ENCODE measurements at regions not wholly inside any gene's neighbourhood (a gene's known extent, or its start where the extent isn't known, plus 50 kb on each side); places are given as distances from the start of the nearest gene placed in this dataset.
"Not testable (repeated sequence)": the region's sequence is repeated elsewhere in the genome, so short reads cannot be mapped to it uniquely, and the experiment has no call there.

DNA sequence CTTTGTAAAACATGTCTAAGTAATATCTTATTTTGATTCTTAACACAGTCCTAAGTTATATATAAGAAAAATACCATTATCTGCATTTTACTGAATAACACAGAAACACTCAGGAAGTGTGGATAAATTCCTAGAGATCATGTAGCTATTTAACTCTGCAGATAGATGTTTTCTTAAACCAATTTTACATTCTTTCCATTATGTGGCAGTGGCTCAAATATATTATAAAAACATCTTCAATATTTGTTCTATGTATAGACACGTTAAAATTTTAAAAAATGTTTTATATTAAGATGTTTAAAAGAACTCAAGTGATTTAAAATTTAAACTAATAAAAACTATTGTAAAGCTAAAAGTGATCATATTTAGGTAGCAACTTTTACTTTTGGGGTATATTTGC, 683.8 kb downstream of the DIPK2A start:
- no peak for DNase-seq

DNA sequence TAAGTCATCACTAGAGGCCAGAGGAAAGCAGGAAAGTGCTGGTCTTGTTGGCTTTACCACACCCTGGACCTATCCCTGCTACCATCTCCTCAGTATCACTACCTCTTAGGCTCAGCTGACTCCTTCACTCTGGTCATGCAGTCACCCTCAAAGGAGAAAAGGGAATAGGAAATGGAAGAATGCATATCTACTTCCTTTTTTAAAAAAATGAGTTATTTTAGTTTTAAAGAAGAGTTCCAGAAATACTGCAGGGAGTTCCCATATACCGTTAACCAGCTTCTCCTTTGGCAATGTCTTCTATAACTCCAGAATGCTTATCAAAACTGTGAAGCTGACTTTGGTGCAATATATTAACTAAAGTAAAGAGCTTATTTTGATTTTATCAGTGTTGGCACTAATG, 688.6 kb downstream of the DIPK2A start:
- DNase-seq, result no peak

DNA sequence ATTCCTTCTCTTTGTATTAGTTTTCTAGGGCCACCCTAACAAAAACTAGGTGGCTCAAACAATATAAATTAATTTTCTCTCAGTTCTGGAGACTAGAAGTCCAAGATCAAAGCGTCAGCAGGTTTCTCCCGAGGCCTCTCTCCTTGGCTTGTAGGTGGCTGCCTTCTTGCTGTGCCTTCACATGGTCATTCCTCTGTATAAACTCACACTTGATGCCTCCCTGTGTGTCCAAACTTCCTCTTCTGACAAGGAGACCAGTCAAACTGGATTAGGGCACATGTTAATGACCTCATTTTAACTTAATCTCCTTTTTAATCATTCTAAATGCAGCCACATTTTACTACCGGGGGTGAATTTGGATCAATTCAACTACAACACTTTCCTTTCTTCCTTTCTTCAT, 691.1 kb downstream of the DIPK2A start:
- no peak for DNase-seq

DNA sequence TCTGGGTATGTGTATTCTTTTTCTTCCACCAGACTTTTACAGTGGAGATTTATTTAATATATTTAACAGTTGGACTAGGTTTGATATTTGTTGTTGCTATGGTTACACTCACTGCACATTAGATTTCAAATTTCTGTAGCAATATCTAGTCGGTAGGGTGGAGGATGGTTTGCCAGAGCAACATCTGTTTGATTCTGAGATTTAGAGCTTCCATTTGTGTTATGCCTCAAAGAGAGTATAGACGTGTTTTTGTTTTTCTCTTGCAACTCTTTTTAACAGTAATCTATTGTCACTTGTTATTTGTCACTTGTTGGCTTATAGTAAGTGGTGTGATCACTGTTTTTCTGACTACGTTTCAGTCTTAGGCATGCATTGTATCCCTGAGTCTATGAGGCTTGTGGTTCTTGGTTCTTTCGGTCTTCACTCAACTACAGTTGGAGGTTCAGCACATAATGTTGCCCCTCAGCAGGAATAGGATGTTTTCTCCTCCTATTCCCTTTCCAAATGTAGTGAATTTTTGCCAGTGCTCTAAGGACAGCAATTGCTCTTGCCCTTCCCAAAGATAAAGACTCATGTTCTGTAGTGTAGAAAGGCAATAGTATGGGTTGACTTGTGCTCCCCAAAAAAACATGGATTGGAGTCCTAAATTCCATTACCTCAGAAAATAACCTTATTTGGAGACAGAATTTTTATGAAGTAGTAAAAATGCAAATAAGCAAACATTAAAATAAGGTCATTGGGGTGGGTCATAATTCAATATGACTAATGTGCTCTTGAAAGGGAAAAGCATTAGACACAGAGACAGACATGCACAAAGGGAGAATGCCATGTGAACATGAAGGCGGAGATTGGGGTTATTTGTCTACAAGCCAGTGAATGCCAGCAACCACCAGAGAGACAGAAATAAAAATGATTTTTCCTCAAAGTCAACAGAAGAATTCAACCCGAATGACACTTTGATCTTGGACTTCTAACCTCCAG, 692.1 kb downstream of the DIPK2A start:
- DNase-seq, result no peak

DNA sequence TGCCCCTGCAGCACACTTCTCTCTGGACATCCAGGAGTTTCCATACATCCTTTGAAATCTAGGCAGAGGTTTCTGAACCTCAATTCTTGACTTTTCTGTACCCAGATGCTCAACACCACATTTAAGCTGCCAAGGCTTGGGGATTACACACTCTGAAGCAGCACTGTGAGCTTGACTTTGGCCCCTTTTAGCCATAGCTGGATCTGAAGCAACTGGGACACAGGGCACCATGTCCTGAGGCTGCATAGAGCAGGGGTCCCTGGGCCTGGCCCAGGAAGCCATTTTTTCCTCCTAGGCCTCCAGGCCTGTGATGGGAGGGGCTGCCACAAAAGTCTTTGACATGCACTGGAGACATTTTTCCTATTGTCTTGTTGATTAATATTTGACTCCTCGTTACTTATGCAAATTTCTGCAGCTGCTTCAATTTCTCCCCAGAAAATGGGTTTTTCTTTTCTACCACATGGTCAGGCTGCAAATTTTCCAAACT, 694.0 kb downstream of the DIPK2A start:
- no peak for DNase-seq

DNA sequence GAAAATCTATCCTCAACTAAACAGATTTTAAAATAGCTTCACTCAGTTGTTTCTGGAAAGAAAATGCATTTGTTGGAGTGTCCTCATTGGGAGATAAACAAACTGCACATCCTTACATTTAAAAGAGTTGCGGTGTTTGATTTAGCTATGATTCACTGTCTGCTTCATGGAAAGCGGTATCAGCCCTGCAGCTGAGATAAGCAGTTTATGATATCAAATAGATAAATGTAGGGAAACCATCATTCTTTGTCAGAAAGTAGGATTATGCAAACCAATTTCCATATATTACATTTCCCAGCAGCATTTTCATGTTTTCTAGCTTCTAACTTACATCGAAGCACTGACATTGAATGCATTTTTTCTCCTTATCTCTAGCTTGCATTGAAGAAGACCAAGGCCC, 698.9 kb downstream of the DIPK2A start:
- DNase-seq, result no peak

DNA sequence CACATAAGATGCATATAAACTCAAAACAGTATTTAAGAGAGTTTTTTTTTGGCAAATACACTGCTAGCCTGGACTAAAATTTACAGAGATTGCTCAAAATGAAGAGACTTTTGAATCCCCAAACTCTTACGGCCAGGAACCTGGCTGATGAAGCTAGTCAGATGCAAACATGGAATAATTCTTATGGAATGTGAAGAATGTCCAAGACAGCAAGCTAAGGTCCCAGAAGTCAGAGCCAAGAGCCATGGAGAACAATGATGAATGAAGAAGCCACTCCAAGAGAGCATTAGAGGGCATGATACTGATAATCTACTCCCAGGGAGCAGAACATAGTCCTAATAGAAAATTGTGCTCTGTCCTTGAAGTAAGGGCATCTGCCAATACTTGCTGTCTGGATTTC, 705.5 kb downstream of the DIPK2A start:
- DNase-seq, result no peak

DNA sequence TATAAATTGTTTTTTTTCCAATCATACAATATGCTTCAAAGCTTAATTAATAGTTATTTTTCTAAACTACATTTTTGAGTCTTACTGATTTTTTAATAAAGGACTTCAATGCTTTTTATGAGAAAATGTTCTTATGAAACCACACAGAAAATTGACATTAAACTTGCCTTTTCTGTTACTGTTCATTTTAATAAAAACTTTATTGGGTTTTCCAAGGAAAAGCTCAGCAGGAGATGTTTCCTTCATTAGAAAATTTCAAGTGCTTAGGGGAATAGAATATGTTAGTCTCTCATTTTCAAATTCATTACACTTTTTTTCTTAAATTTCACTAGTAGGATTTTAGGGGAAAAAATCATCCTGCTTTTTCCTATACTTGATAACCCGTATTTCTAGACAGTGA, 711.4 kb downstream of the DIPK2A start:
- no peak for DNase-seq

DNA sequence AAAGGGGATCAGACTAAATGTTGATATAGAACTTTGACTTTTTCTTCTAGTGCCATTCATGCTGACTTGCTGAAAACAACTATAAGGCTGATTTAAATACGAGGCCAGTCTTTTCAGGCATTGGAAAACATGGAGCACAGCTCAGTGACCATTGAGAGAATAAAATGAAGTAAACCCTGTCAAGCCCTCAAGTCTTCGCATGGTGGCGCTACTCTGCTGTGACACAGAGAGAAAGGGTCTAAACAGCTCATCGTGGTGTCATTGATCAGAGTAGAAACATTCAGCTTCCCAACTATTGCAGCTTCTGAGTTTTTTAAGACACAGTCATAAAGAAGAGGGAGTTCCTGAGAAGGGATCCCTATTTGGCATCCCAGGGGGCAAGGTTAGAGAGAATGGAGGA, 716.2 kb downstream of the DIPK2A start:
- DNase-seq, result no peak

DNA sequence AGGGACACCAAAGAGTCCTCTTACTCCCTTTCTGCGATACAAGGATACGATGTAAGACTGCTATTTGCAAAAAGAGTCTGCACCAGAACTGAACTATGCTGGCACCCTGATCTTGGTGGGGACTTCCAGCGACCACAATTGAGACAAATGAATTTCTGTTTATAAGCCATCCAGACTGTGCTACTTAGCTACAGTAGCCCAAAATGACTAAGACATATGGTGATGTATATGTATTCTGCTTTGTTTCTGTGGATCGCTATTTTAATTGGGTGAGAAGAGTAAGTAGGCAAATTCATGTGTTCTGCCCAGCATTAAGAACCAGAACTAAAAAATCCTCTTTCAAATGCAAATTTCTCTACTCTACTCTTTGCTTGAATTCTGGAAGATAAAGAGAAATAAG, 720.9 kb downstream of the DIPK2A start:
- no peak for DNase-seq

DNA sequence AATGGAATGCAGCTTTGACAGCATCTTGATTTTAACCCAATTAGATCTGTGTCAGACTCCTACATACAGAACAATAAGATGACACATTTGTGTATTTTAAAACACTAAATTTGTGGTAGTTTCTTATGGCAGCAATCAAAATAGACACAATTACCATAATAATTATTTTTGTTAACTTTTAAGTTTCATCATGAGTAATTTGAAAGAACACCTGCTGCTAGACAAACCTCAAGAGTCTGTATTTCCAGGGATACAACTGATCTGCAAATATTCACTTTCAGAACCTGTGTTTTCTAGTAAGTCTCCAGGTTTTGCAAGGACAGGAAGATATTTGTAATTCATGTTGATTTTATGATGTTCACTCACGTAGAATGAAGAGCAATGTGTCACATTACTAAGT, 736.8 kb downstream of the DIPK2A start:
- DNase-seq, result no peak

DNA sequence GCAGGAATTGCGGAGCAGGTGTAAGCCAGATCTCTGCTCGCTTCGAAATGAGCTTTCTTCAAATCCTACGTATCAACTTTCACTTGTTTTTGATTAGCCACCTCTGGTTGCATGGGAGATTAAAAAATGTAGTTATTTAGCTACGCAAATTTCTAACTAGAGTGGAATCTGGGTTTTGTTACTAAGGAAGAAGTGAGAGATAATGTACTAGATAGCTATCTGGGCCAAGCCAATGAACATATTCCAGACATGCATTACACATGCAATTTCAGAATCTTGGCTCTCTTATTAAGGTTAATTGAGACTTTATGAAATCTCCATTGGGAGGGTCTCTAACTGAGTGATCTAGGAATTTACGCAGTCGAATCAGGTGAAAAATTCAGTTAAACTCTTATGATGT, 765.7 kb downstream of the DIPK2A start:
- DNase-seq, result no peak

DNA sequence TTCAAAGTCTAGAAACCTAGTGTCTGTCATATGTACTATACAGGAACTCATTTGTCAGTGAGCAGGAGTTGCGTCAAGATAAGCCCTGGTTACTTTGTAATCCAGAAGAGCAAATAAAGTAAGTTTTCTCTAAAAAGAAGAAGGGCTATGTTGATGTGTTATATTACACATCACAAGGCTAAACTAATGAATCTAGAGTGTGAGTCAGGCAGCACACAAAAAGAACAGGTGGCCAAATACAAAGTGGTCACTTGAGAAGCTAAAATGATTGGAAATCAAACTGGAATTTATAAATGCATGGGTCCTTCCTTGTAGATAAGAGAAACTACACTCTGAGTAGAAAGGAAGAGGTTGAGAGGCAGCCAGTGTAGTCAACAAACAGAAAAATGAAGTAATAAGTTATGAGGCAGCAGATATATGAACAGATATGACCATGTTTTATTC, 771.6 kb downstream of the DIPK2A start:
- DNase-seq, result no peak

DNA sequence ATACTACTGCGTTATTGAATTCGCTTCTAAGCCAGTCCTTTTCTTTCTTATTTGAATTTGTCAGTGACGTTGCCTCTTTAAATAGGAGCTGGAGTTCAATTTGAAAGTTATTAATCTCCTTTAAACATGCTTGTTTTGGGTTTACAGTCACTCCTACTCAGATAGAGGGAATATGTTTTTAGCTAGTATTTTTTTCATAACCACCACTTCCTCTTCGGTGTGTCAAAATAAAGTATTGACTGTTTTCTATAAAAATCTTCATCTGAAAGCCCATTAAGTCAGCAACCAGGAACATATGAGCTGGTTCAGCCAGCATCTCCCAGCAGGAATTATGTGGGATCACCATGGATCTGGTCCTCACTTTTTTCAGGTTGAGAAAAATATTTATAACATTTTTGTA, 772.9 kb downstream of the DIPK2A start:
- no peak for DNase-seq

DNA sequence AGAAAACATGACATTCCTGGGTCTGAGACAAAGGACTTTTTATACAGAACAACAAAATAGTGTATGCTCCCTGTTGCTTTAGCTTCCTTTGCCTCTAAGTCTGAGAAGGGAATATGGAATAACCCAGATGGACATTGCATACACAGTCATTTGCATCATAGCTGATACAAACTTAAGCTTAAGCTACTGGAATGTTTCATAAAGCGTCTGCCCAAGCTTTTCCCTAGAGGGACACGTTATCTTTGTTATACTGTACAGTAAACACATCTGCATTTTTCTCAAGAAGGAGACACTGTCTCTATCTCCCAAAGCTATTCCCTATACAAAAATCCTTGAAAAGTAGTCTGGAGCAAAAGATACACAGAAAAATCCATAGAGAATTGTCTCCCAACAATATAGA, 775.0 kb downstream of the DIPK2A start:
- DNase-seq, result no peak

DNA sequence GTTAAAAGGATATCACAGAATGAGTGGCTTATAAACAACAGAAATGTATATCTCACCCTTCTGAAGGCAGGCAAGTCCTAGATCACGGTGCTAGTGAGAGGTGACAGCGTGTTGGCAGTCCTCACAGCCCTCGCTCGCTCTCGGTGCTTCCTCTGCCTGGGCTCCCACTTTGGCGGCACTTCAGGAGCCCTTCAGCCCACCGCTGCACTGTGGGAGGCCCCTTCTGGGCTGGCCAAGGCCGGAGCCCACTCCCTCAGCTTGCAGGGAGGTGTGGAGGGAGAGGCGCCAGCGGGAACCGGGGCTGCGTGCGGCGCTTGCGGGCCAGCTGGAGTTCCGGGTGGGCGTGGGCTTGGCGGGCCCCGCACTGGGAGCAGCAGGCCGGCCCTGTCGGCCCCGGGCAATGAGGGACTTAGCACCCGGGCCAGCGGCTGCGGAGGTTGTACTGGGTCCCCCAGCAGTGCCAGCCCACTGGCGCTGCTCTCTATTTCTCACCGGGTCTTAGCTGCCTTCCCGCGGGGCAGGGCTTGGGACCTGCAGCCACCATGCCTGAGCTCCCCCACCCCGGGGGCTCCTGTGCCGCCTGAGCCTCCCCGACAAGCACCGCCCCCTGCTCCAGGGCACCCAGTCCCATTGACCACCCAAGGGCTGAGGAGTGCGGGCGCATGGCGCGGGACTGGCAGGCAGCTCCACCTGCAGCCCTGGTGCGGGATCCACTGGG, 778.1 kb downstream of the DIPK2A start:
- DNase-seq, result not testable (repeated sequence)

DNA sequence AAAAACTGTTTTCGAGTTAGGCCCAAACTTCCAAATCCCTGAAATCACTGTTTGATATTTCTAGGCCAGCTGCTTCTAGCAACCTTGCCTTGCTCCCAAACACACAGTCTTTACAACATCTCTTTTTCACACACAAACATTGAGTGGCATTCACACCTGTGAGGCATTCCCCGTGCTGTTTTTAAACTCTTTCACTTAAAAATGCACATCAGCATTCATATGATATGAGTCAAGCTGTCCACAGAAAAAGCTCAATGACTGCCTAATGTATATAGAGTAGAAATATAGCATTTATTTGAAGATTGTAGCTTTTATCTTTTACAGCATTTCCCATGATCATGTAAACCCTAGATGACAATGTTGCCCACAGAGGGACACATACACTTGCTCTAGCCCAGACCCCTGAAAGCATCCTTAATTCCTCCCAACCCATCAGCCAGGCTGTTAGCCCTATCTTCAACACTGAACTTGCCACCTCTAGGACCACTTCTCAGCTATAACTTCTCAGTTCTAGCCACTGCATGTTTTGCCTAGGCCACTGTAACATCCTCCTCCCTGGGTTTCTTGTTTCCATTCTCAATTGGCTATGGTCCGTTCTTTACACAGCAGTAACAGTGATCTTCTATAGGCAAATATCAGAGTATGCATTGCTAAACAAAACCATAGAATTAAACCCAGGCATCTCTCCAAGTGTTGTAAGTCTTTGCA, 782.6 kb downstream of the DIPK2A start:
- DNase-seq, result no peak

DNA sequence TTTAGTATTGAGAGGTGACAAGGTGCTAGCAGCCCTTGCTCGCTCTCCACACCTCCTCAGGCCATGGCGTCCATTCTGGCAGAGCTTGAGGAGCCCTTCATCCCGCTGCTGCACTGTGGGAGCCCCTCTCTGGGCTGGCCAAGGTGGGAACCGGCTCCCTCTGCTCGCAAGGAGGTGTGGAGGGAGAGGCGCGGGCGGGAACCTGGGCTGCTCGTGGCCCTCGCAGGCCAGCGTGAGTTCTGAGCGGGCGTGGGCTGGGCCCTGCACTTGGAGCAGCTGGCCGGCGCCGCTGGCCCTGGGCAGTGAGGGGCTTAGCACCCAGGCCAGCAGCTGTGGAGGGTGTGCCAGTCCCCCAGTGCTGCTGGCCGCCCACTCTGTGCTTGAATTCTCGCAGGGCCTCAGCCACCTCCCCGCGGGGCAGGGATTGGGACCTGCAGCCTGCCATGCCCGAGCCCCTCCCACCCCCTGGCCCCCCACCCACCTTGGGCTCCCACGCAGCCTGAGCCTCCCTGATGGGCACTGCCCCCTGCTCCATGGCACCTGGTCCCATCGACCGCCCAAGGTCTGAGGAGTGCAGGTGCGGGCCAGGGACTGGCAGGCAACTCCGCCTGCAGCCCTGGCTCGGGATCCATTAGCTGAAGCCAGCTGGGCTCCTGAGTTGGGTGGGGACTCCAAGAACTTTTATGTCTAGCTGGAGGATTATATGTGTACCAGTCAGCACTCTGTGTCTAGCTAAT, 785.2 kb downstream of the DIPK2A start:
- DNase-seq, result no peak

DNA sequence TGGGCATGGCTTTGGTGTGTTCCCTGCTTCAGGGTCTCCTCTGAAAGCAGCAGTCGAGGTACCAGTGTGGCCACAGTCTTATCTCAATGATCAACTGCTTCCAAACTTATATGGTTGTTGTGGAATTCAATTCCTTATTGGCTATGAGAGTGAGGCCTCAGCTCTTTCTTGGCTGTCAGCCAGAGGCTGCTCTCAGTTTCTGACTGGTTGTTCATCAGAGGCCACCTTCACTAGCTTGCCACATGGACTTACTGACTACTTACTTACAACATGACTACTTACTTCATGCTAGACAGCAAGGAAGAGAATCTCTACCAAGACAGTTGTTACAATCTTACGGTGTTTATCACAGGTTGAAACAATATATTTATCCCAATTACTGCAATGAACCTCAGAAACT, 789.2 kb downstream of the DIPK2A start:
- no peak for DNase-seq

DNA sequence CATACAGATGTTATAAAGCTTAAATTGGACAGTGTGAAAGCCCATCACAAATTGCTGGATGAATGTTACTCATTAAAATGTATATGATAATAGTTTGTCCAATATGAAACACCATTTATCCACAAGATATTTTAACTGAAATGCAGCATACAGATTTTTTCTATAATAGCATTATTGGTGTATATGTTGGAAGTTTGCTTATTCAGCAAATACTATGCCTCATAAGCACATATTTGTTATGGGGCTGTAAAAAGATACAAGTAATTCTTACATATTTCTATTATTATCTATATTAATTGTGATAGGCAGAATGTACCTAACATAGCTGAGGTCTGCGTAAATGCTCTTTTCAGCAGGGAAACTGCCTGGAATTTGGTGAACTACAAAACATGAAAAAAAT, 790.5 kb downstream of the DIPK2A start:
- DNase-seq, result no peak

DNA sequence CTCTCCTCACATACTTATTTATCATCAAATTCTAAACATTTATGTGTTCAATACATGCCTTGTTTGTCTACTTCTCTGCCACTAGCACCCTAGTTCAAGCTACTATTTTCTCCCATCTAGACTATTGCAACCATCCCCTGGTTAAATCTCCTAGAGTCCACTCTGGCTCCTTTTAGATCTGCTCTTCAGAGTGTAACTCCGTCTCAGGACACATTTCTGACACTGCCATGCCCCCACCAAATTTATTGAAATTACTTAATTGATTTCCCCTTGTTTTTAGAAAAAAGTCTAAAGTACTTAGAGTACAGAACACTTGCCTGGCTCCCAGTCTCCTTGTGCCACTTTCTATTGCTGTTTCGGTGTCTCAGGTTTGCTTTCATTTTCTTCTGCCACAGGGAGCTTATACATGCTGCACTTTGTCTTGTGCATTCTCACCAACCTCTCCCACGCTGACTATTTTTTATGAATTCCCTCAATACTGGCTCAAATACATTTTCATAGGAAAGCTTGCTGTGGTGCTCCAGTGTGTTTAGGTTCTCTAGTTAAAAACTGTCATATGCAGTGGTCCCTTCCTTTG, 792.3 kb downstream of the DIPK2A start:
- no peak for DNase-seq

DNA sequence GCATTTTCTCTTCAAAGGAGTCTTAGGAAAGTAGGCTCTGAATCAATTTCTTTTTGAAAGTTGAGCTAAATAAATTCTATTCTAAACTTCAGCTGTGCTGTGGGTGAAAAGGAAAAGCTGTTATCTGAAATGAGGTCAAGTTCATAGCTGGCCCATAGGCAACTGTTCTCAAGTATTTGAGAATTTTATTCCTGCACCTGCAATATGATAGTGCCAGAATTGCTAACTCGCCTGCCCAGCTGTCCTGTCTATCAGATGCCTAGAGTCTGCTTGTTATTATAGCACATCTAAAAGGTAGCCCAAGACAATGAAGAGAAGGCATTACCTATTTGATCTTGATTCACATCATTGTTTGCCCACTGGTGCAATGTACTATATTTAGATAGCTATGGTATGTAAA, 798.7 kb downstream of the DIPK2A start:
- no peak for DNase-seq

Measured in CD4-positive, alpha-beta T cell treated with Interleukin-15 for 1 hour (primary cell).